ENCODE measurements at regions not wholly inside any gene's neighbourhood (a gene's known extent, or its start where the extent isn't known, plus 50 kb on each side); places are given as distances from the start of the nearest gene placed in this dataset.
"Not testable (repeated sequence)": the region's sequence is repeated elsewhere in the genome, so short reads cannot be mapped to it uniquely, and the experiment has no call there.

GRCh38 chr1:157371826-157372225 is 180.5 kb downstream of the FCRL5 start:
- Mint-ChIP-seq H3K27ac (ENCODE audit: unreplicated experiment) (no peak overlapping the region), H3K4me3 (ENCODE audit: unreplicated experiment) (no peak overlapping the region), H3K27me3 (ENCODE audit: unreplicated experiment) (peaks cover 2% of the 10 kb centered on the region), H3K36me3 (ENCODE audit: low read depth, unreplicated experiment) (no peaks in the 10 kb centered on the region), H3K4me1 (ENCODE audit: unreplicated experiment) (peaks cover 8% of the 10 kb centered on the region), H3K9me3 (ENCODE audit: unreplicated experiment) (no peaks in the 10 kb centered on the region)
- DNase-seq (ENCODE audit: low spot score), result no peak
- no peak for TF ChIP-seq CTCF (IDR thresholded peaks at IDR 0.05; ENCODE audit: unreplicated experiment)

GRCh38 chr1:157371221-157371620 is 181.1 kb downstream of the FCRL5 start:
- Mint-ChIP-seq H3K4me1 (ENCODE audit: unreplicated experiment) (peaks cover 11% of the 10 kb centered on the region), H3K9me3 (ENCODE audit: unreplicated experiment) (no peaks in the 10 kb centered on the region), H3K36me3 (ENCODE audit: low read depth, unreplicated experiment) (no peaks in the 10 kb centered on the region), H3K4me3 (ENCODE audit: unreplicated experiment) (no peak overlapping the region), H3K27ac (ENCODE audit: unreplicated experiment) (no peak overlapping the region), H3K27me3 (ENCODE audit: unreplicated experiment) (peaks cover 2% of the 10 kb centered on the region)
- TF ChIP-seq CTCF (IDR thresholded peaks at IDR 0.05; ENCODE audit: unreplicated experiment), result no peak
- no peak for DNase-seq (ENCODE audit: low spot score)

- Mint-ChIP-seq H3K36me3 (ENCODE audit: low read depth, unreplicated experiment) (no peaks in the 10 kb centered on the region), H3K9me3 (ENCODE audit: unreplicated experiment) (no peaks in the 10 kb centered on the region), H3K27me3 (ENCODE audit: unreplicated experiment) (peaks cover 2% of the 10 kb centered on the region), H3K4me3 (ENCODE audit: unreplicated experiment) (no peak overlapping the region), H3K27ac (ENCODE audit: unreplicated experiment) (no peak overlapping the region), H3K4me1 (ENCODE audit: unreplicated experiment) (peaks cover 15% of the 10 kb centered on the region)
- TF ChIP-seq CTCF (IDR thresholded peaks at IDR 0.05; ENCODE audit: unreplicated experiment), result no peak
- no peak for DNase-seq (ENCODE audit: low spot score)
Measured at GRCh38 chr1:157370698-157371097, 181.6 kb downstream of the FCRL5 start.

- Mint-ChIP-seq H3K4me1 (ENCODE audit: unreplicated experiment) (peaks cover 15% of the 10 kb centered on the region), H3K4me3 (ENCODE audit: unreplicated experiment) (no peak overlapping the region), H3K36me3 (ENCODE audit: low read depth, unreplicated experiment) (no peaks in the 10 kb centered on the region), H3K27me3 (ENCODE audit: unreplicated experiment) (peaks cover 2% of the 10 kb centered on the region), H3K9me3 (ENCODE audit: unreplicated experiment) (no peaks in the 10 kb centered on the region), H3K27ac (ENCODE audit: unreplicated experiment) (no peak overlapping the region)
- peak; percentile 74 for DNase-seq (ENCODE audit: low spot score)
- peak; percentile 95 for TF ChIP-seq CTCF (IDR thresholded peaks at IDR 0.05; ENCODE audit: unreplicated experiment)
Measured at GRCh38 chr1:157369808-157370521, 182.3 kb downstream of the FCRL5 start.

GRCh38 chr1:157368941-157369340 is 183.4 kb downstream of the FCRL5 start:
- not testable (repeated sequence) for H3K9me3 Mint-ChIP-seq (ENCODE audit: unreplicated experiment); DNase-seq (ENCODE audit: low spot score); H3K27me3 Mint-ChIP-seq (ENCODE audit: unreplicated experiment); H3K4me3 Mint-ChIP-seq (ENCODE audit: unreplicated experiment); H3K36me3 Mint-ChIP-seq (ENCODE audit: low read depth, unreplicated experiment); H3K27ac Mint-ChIP-seq (ENCODE audit: unreplicated experiment)
- H3K4me1 Mint-ChIP-seq (ENCODE audit: unreplicated experiment), result peaks cover 15% of the 10 kb centered on the region

All from endothelial cell (in vitro differentiated cells).